ENCODE measurements at regions not wholly inside any gene's neighbourhood (a gene's known extent, or its start where the extent isn't known, plus 50 kb on each side); places are given as distances from the start of the nearest gene placed in this dataset.

DNA sequence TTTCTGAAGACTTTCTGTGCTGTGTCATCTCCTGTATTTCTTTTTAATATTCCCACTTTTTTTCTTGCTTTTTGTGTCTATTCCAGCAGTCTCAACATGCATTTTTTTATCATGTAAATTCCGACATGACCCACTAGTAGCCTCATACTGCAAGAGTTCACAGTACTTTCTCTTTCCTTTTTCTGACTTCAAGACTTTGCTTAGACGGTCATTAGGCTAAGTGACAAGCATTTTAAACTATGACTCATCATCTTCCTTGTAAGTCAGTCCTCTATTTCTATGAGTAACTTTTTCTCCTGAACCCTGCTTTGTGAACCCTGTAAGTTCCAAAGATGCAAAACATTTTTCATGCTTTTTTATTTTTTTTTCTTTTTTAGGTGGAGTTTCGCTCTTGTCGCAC lies 381.2 kb downstream of the TXNL1 start:
- TF ChIP-seq, protein P1, sequence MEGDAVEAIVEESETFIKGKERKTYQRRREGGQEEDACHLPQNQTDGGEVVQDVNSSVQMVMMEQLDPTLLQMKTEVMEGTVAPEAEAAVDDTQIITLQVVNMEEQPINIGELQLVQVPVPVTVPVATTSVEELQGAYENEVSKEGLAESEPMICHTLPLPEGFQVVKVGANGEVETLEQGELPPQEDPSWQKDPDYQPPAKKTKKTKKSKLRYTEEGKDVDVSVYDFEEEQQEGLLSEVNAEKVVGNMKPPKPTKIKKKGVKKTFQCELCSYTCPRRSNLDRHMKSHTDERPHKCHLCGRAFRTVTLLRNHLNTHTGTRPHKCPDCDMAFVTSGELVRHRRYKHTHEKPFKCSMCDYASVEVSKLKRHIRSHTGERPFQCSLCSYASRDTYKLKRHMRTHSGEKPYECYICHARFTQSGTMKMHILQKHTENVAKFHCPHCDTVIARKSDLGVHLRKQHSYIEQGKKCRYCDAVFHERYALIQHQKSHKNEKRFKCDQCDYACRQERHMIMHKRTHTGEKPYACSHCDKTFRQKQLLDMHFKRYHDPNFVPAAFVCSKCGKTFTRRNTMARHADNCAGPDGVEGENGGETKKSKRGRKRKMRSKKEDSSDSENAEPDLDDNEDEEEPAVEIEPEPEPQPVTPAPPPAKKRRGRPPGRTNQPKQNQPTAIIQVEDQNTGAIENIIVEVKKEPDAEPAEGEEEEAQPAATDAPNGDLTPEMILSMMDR (IDR thresholded peaks at IDR 0.05; ENCODE audit: insufficient read depth, low read length, poor library complexity, severe bottlenecking) = no peak
- TF ChIP-seq EZH2phosphoT487 (conservative IDR thresholded peaks at IDR 0.05; ENCODE audit: low read length) = no peak

All from SU-DHL-6 (cell line).